Astrocyte (in vitro differentiated cells and primary cell): ENCODE measurements at regions not wholly inside any gene's neighbourhood (a gene's known extent, or its start where the extent isn't known, plus 50 kb on each side); places are given as distances from the start of the nearest gene placed in this dataset.

Source experiments
- EZH2 ChIP-seq: IDR thresholded peaks from 2 replicates; pipeline ENCODE4 v1.6.1; 2012; ENCODE audit warnings: mild to moderate bottlenecking, low read length, inconsistent platforms; ENCODE audit not compliant: insufficient read depth
- TF ChIP-seq, protein P1 (sequence below): IDR thresholded peaks from 2 replicates; pipeline ENCODE4 v1.5.1; 2011; ENCODE audit warnings: low read depth, mild to moderate bottlenecking, inconsistent platforms, low read length, moderate library complexity; ENCODE audit not compliant: insufficient read depth

- TF ChIP-seq, protein P1, sequence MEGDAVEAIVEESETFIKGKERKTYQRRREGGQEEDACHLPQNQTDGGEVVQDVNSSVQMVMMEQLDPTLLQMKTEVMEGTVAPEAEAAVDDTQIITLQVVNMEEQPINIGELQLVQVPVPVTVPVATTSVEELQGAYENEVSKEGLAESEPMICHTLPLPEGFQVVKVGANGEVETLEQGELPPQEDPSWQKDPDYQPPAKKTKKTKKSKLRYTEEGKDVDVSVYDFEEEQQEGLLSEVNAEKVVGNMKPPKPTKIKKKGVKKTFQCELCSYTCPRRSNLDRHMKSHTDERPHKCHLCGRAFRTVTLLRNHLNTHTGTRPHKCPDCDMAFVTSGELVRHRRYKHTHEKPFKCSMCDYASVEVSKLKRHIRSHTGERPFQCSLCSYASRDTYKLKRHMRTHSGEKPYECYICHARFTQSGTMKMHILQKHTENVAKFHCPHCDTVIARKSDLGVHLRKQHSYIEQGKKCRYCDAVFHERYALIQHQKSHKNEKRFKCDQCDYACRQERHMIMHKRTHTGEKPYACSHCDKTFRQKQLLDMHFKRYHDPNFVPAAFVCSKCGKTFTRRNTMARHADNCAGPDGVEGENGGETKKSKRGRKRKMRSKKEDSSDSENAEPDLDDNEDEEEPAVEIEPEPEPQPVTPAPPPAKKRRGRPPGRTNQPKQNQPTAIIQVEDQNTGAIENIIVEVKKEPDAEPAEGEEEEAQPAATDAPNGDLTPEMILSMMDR, result no peak
- no peak for TF ChIP-seq EZH2
Measured at GRCh38 chr4:31620476-31620875, 900.3 kb downstream of the PCDH7 start.
